ENCODE measurements at regions not wholly inside any gene's neighbourhood (a gene's known extent, or its start where the extent isn't known, plus 50 kb on each side); places are given as distances from the start of the nearest gene placed in this dataset.

DNA sequence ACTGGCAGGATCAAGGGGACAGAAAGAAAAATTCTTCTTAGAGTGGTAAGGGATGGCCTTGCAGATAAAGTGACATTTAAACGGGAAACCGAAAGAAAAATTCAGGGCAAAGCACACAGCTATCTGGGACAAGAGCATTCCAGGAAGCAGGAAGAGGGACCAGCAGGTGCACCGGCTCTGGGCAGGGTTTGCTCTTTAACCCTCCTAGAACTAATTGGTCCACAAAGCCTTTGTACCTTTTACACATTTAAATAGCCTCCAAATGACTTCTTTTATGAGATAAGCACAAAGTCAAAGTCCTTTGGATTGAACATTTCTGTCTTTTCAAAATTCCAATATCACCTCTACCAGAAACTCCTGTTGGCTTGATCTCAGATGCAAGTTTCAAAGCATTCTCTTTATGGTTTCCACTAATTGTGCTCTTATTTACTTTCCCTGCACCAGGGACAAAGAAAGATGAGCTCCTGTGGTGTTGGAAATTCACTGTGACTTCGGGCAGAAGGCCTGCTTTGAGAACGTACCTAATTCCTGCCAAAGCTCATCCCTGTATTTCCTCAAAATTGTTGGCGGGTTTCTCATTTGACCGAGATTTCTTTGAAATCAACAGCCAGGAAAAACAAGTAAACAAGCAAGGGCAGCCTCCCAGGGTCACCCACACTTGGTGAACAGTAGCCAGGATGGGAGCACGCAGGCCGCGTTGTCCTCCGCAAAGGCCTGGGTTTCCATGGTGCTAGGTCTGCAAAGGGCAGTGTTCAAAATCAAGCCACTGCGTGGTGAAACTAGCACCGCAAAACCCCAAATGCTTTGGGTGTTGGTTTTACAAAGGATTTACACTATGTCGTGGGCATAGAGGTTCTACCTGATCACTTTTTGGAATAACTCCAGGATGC, 98.6 kb downstream of the IRS2 start:
- Histone ChIP-seq H3K4me1 (ENCODE audit: low read depth, poor library complexity, severe bottlenecking) (no peaks in the 10 kb centered on the region), H3K4me2 (no peak overlapping the region), H3K27me3 (ENCODE audit: insufficient read depth, low read depth) (no peaks in the 10 kb centered on the region), H4K20me1 (ENCODE audit: insufficient read depth) (no peaks in the 10 kb centered on the region), H3K36me3 (ENCODE audit: insufficient read depth) (no peaks in the 10 kb centered on the region), H2AFZ (ENCODE audit: low read depth) (no peak overlapping the region), H3K9ac (no peak overlapping the region), H3K4me3 (IDR thresholded peaks at IDR 0.05; ENCODE audit: insufficient read depth, low read depth, low read length) (no peak overlapping the region), H3K79me2 (ENCODE audit: insufficient read depth, low read depth) (no peaks in the 10 kb centered on the region), H3K27ac (no peak overlapping the region)
- TF ChIP-seq, protein P1, sequence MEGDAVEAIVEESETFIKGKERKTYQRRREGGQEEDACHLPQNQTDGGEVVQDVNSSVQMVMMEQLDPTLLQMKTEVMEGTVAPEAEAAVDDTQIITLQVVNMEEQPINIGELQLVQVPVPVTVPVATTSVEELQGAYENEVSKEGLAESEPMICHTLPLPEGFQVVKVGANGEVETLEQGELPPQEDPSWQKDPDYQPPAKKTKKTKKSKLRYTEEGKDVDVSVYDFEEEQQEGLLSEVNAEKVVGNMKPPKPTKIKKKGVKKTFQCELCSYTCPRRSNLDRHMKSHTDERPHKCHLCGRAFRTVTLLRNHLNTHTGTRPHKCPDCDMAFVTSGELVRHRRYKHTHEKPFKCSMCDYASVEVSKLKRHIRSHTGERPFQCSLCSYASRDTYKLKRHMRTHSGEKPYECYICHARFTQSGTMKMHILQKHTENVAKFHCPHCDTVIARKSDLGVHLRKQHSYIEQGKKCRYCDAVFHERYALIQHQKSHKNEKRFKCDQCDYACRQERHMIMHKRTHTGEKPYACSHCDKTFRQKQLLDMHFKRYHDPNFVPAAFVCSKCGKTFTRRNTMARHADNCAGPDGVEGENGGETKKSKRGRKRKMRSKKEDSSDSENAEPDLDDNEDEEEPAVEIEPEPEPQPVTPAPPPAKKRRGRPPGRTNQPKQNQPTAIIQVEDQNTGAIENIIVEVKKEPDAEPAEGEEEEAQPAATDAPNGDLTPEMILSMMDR (conservative IDR thresholded peaks at IDR 0.05; ENCODE audit: low read depth, low read length) = no peak

DNA sequence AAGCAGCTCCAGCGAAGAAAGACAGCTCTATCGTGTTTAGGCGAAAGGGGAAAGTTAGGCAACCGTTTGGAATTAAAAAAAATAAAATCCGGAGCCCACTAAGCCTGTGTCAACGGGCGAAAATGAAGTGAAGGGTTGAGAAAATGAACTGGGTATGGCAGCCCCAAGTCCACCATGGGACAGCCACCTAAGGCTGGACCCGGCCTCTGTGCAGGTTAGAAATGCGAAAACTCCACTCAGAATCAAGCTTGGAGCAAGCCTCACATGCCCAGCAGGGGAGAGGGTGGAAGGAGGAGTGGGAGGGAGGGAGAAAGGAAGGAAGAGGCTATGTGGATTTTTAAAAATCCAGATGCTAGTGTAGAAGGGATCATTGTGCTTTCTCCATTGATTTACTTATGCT, 101.2 kb downstream of the IRS2 start:
- Histone ChIP-seq H2AFZ (ENCODE audit: low read depth) (no peak overlapping the region), H3K36me3 (ENCODE audit: insufficient read depth) (no peaks in the 10 kb centered on the region), H3K4me3 (IDR thresholded peaks at IDR 0.05; ENCODE audit: insufficient read depth, low read depth, low read length) (no peak overlapping the region), H3K27me3 (ENCODE audit: insufficient read depth, low read depth) (no peaks in the 10 kb centered on the region), H3K9ac (no peak overlapping the region), H3K4me2 (no peak overlapping the region), H4K20me1 (ENCODE audit: insufficient read depth) (no peaks in the 10 kb centered on the region), H3K27ac (no peak overlapping the region), H3K4me1 (ENCODE audit: low read depth, poor library complexity, severe bottlenecking) (no peaks in the 10 kb centered on the region), H3K79me2 (ENCODE audit: insufficient read depth, low read depth) (no peaks in the 10 kb centered on the region)
- TF ChIP-seq, protein P1 (conservative IDR thresholded peaks at IDR 0.05; ENCODE audit: low read depth, low read length) = no peak

DNA sequence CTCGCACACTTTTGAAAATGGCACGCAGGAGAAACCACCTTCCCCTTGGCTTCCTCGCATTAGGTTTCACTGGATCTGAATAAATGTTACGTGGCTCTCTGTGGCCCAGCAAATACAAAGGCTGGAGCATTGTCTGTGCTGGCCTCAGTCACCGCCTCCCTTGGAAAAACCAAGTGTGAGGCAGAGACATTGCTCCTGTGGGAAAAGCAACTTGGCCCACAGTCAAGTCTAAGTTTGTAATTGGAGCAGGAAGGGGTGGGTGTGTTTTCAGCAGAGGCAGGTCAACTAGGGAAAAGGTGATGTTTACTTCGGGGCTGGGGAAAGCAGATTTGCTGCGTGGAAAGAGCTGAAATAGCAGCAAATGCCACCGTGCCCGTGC, 101.6 kb downstream of the IRS2 start:
- no peak overlapping the region for H3K27ac ChIP-seq
- no peaks in the 10 kb centered on the region for H3K27me3 ChIP-seq (ENCODE audit: insufficient read depth, low read depth)
- H3K79me2 ChIP-seq (ENCODE audit: insufficient read depth, low read depth) = no peaks in the 10 kb centered on the region
- H2AFZ ChIP-seq (ENCODE audit: low read depth) = no peak overlapping the region
- no peak overlapping the region for H3K4me2 ChIP-seq
- no peaks in the 10 kb centered on the region for H4K20me1 ChIP-seq (ENCODE audit: insufficient read depth)
- no peaks in the 10 kb centered on the region for H3K4me1 ChIP-seq (ENCODE audit: low read depth, poor library complexity, severe bottlenecking)
- TF ChIP-seq, protein P1 (conservative IDR thresholded peaks at IDR 0.05; ENCODE audit: low read depth, low read length) = no peak
- H3K4me3 ChIP-seq (IDR thresholded peaks at IDR 0.05; ENCODE audit: insufficient read depth, low read depth, low read length) = no peak overlapping the region
- H3K9ac ChIP-seq = no peak overlapping the region
- no peaks in the 10 kb centered on the region for H3K36me3 ChIP-seq (ENCODE audit: insufficient read depth)

DNA sequence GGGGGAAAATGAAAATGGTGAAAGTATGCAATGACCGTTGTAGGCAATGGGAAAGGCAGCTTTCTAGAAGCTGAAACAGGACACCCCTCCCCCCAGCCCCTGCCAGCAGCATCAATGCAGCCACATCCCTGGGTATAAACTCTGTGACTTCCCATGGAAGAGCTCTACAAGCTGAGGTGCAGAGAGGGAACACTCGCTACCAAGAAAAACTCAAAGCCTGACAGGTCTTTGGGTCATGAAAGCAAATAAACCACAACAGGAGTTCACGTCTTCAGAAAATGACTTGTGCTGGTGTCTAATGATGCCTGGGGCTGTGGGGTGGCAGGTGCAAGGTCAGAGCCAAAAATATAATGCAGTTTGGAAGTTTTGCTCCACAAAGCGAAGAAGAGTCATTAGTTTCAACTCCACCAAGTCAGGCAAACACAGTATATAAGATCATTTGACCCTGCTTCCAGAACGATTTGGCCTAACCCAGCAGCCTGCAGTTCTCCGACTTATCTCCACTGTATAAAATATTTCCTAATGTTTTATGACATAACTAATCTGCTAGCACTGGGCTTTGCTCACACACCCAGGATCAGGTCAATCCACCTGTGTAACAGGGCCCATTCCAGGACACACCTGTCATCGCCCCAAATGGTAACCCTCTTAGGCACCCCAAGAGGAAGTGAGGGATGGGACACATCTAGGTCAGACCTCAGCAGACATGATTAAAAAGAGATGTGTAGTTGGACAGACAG, 102.1 kb downstream of the IRS2 start:
- Histone ChIP-seq H3K9ac (no peak overlapping the region), H3K27ac (no peak overlapping the region), H3K27me3 (ENCODE audit: insufficient read depth, low read depth) (no peaks in the 10 kb centered on the region), H4K20me1 (ENCODE audit: insufficient read depth) (no peaks in the 10 kb centered on the region), H3K4me1 (ENCODE audit: low read depth, poor library complexity, severe bottlenecking) (no peaks in the 10 kb centered on the region), H3K4me2 (no peak overlapping the region), H3K36me3 (ENCODE audit: insufficient read depth) (no peaks in the 10 kb centered on the region), H2AFZ (ENCODE audit: low read depth) (no peak overlapping the region), H3K79me2 (ENCODE audit: insufficient read depth, low read depth) (no peaks in the 10 kb centered on the region), H3K4me3 (IDR thresholded peaks at IDR 0.05; ENCODE audit: insufficient read depth, low read depth, low read length) (no peak overlapping the region)
- TF ChIP-seq, protein P1 (conservative IDR thresholded peaks at IDR 0.05; ENCODE audit: low read depth, low read length) = no peak
